Hindlimb muscle (tissue), 1 donor: ENCODE measurements at regions not wholly inside any gene's neighbourhood (a gene's known extent, or its start where the extent isn't known, plus 50 kb on each side); places are given as distances from the start of the nearest gene placed in this dataset.
"Not testable (repeated sequence)": the region's sequence is repeated elsewhere in the genome, so short reads cannot be mapped to it uniquely, and the experiment has no call there.

Source experiments
- DNase-seq: peaks from one replicate; pipeline ENCODE4 v3.0.0-alpha.2; 2013

GRCh38 chr5:44539602-44539919 lies 150.3 kb upstream of the FGF10 start:
- no peak for DNase-seq

GRCh38 chr5:44538797-44539601 lies 149.8 kb upstream of the FGF10 start:
- peak; percentile 9 for DNase-seq

GRCh38 chr5:44536650-44537260 lies 147.5 kb upstream of the FGF10 start:
- no peak for DNase-seq

- DNase-seq: peak; percentile 14
Observed at GRCh38 chr5:44535621-44536020, 146.4 kb upstream of the FGF10 start.

- no peak for DNase-seq
Observed at GRCh38 chr5:44532981-44533380, 143.8 kb upstream of the FGF10 start.

GRCh38 chr5:44531756-44532155 lies 142.5 kb upstream of the FGF10 start:
- DNase-seq: not testable (repeated sequence)

- DNase-seq: not testable (repeated sequence)
Observed at GRCh38 chr5:44530783-44531182, 141.6 kb upstream of the FGF10 start.

GRCh38 chr5:44511596-44511995 lies 122.4 kb upstream of the FGF10 start:
- DNase-seq: no peak

- DNase-seq: no peak
Observed at GRCh38 chr5:44506561-44506960, 117.3 kb upstream of the FGF10 start.

- no peak for DNase-seq
Observed at GRCh38 chr5:44499381-44499780, 110.2 kb upstream of the FGF10 start.

GRCh38 chr5:44497606-44498005 lies 108.4 kb upstream of the FGF10 start:
- DNase-seq: no peak

GRCh38 chr5:44495280-44495679 lies 106.1 kb upstream of the FGF10 start:
- DNase-seq: no peak

- no peak for DNase-seq
Observed at GRCh38 chr5:44489759-44490158, 100.5 kb upstream of the FGF10 start.

GRCh38 chr5:44486591-44486990 lies 97.4 kb upstream of the FGF10 start:
- DNase-seq: peak; percentile 11

- DNase-seq: no peak
Observed at GRCh38 chr5:44454002-44454401, 64.8 kb upstream of the FGF10 start.

- no peak for DNase-seq
Observed at GRCh38 chr5:44446399-44446798, 57.2 kb upstream of the FGF10 start.

GRCh38 chr5:44443172-44443571 lies 54.0 kb upstream of the FGF10 start:
- no peak for DNase-seq

GRCh38 chr5:44441460-44441859 lies 52.2 kb upstream of the FGF10 start:
- DNase-seq: no peak

- no peak for DNase-seq
Observed at GRCh38 chr5:44440186-44440585, 51.0 kb upstream of the FGF10 start.
